ENCODE measurements at regions not wholly inside any gene's neighbourhood (a gene's known extent, or its start where the extent isn't known, plus 50 kb on each side); places are given as distances from the start of the nearest gene placed in this dataset.

GRCh38 chr21:41623945-41624344, 116.0 kb upstream of the TMPRSS2 start:
- peaks cover 6% of the 10 kb centered on the region for H3K4me1 Mint-ChIP-seq
- DNase-seq: no peak
- no peaks in the 10 kb centered on the region for H3K9me3 Mint-ChIP-seq (ENCODE audit: low read depth)
- POLR2A ChIA-PET: no interaction called here
- no peak for ATAC-seq
- CTCF ChIA-PET: interaction anchor here (0.6 kb wide), 1 partner anchor 336 kb away, joined by 3 read pairs; no protein-coding TSS in a partner anchor
- intact Hi-C loops (cut with DNase I, micrococcal nuclease): no loop called here
- H3K4me3 Mint-ChIP-seq: no peak overlapping the region
- H3K27me3 Mint-ChIP-seq: peaks cover 21% of the 10 kb centered on the region
- no peaks in the 10 kb centered on the region for H3K36me3 Mint-ChIP-seq (ENCODE audit: low read depth)
- no peak overlapping the region for H3K27ac Mint-ChIP-seq

GRCh38 chr21:41622831-41623548, 115.0 kb upstream of the TMPRSS2 start:
- H3K4me1 Mint-ChIP-seq: peaks cover 6% of the 10 kb centered on the region
- H3K27me3 Mint-ChIP-seq: peaks cover 21% of the 10 kb centered on the region
- H3K9me3 Mint-ChIP-seq (ENCODE audit: low read depth): no peaks in the 10 kb centered on the region
- intact Hi-C loops (cut with DNase I, micrococcal nuclease): no loop called here
- H3K36me3 Mint-ChIP-seq (ENCODE audit: low read depth): no peaks in the 10 kb centered on the region
- H3K27ac Mint-ChIP-seq: no peak overlapping the region
- no peak overlapping the region for H3K4me3 Mint-ChIP-seq
- ATAC-seq (peak; percentile 95), DNase-seq (peak; percentile 78)
- ChIA-PET CTCF (interaction anchor here (0.6 kb wide), 1 partner anchor 253 kb away, joined by 3 read pairs; no protein-coding TSS in a partner anchor), POLR2A (interaction anchor here (0.7 kb wide), 1 partner anchor 9 kb away, joined by 4 read pairs; no protein-coding TSS in a partner anchor)

GRCh38 chr21:41622201-41622600, 114.2 kb upstream of the TMPRSS2 start:
- ATAC-seq: no peak
- DNase-seq: no peak
- intact Hi-C loops (cut with DNase I, micrococcal nuclease): no loop called here
- POLR2A ChIA-PET: no interaction called here
- Mint-ChIP-seq H3K4me3 (no peak overlapping the region), H3K4me1 (peaks cover 6% of the 10 kb centered on the region), H3K27me3 (peaks cover 21% of the 10 kb centered on the region), H3K9me3 (ENCODE audit: low read depth) (no peaks in the 10 kb centered on the region), H3K36me3 (ENCODE audit: low read depth) (no peaks in the 10 kb centered on the region), H3K27ac (no peak overlapping the region)
- CTCF ChIA-PET: interaction anchor here (1.0 kb wide), 1 partner anchor 9 kb away, joined by 3 read pairs; no protein-coding TSS in a partner anchor

- ChIA-PET CTCF (interaction anchor here (1.0 kb wide), 1 partner anchor 9 kb away, joined by 3 read pairs; no protein-coding TSS in a partner anchor), POLR2A (no interaction called here)
- Mint-ChIP-seq H3K4me3 (no peak overlapping the region), H3K27me3 (peaks cover 21% of the 10 kb centered on the region), H3K27ac (no peak overlapping the region), H3K9me3 (ENCODE audit: low read depth) (no peaks in the 10 kb centered on the region), H3K4me1 (peaks cover 6% of the 10 kb centered on the region), H3K36me3 (ENCODE audit: low read depth) (no peaks in the 10 kb centered on the region)
- intact Hi-C loops (cut with DNase I, micrococcal nuclease): no loop called here
- ATAC-seq: no peak
- DNase-seq: no peak
Observed at GRCh38 chr21:41621513-41621912, 113.6 kb upstream of the TMPRSS2 start.

- ATAC-seq (no peak), DNase-seq (no peak)
- intact Hi-C loops (cut with DNase I, micrococcal nuclease): no loop called here
- H3K27me3 Mint-ChIP-seq: peaks cover 21% of the 10 kb centered on the region
- H3K9me3 Mint-ChIP-seq (ENCODE audit: low read depth): no peaks in the 10 kb centered on the region
- POLR2A ChIA-PET: no interaction called here
- no peaks in the 10 kb centered on the region for H3K36me3 Mint-ChIP-seq (ENCODE audit: low read depth)
- CTCF ChIA-PET: interaction anchor here (0.6 kb wide), 1 partner anchor 599 kb away, joined by 3 read pairs; no protein-coding TSS in a partner anchor
- H3K27ac Mint-ChIP-seq: no peak overlapping the region
- peaks cover 6% of the 10 kb centered on the region for H3K4me1 Mint-ChIP-seq
- H3K4me3 Mint-ChIP-seq: no peak overlapping the region
Observed at GRCh38 chr21:41620982-41621381, 113.0 kb upstream of the TMPRSS2 start.

- H3K9me3 Mint-ChIP-seq (ENCODE audit: low read depth): no peaks in the 10 kb centered on the region
- ATAC-seq: no peak
- H3K36me3 Mint-ChIP-seq (ENCODE audit: low read depth): no peaks in the 10 kb centered on the region
- H3K27ac Mint-ChIP-seq: no peak overlapping the region
- POLR2A ChIA-PET: no interaction called here
- peaks cover 19% of the 10 kb centered on the region for H3K27me3 Mint-ChIP-seq
- CTCF ChIA-PET: interaction anchor here (0.6 kb wide), 1 partner anchor 600 kb away, joined by 3 read pairs; no protein-coding TSS in a partner anchor
- H3K4me3 Mint-ChIP-seq: no peak overlapping the region
- intact Hi-C loops (cut with DNase I, micrococcal nuclease): no loop called here
- peaks cover 6% of the 10 kb centered on the region for H3K4me1 Mint-ChIP-seq
- DNase-seq: no peak
Observed at GRCh38 chr21:41620541-41620940, 112.6 kb upstream of the TMPRSS2 start.

GRCh38 chr21:41616031-41616591, 108.2 kb upstream of the TMPRSS2 start:
- H3K27ac Mint-ChIP-seq: no peak overlapping the region
- ATAC-seq: no peak
- no peaks in the 10 kb centered on the region for H3K9me3 Mint-ChIP-seq (ENCODE audit: low read depth)
- CTCF ChIA-PET: interaction anchor here (0.6 to 0.9 kb wide), 3 partner anchors 152 to 284 kb away, joined by 3 read pairs; no protein-coding TSS in a partner anchor
- H3K27me3 Mint-ChIP-seq: peaks cover 7% of the 10 kb centered on the region
- no peak for DNase-seq
- POLR2A ChIA-PET: no interaction called here
- H3K4me1 Mint-ChIP-seq: no peaks in the 10 kb centered on the region
- H3K4me3 Mint-ChIP-seq: no peak overlapping the region
- no peaks in the 10 kb centered on the region for H3K36me3 Mint-ChIP-seq (ENCODE audit: low read depth)
- intact Hi-C loops (cut with DNase I, micrococcal nuclease): no loop called here

GRCh38 chr21:41615613-41616012, 107.7 kb upstream of the TMPRSS2 start:
- ChIA-PET CTCF (interaction anchor here (0.9 to 1.2 kb wide), 2 partner anchors 161 to 201 kb away, joined by 3 to 4 read pairs; no protein-coding TSS in a partner anchor), POLR2A (no interaction called here)
- DNase-seq: no peak
- ATAC-seq: no peak
- no peaks in the 10 kb centered on the region for H3K4me1 Mint-ChIP-seq
- H3K27me3 Mint-ChIP-seq: peaks cover 4% of the 10 kb centered on the region
- no peaks in the 10 kb centered on the region for H3K36me3 Mint-ChIP-seq (ENCODE audit: low read depth)
- H3K4me3 Mint-ChIP-seq: no peak overlapping the region
- intact Hi-C loops (cut with DNase I, micrococcal nuclease): no loop called here
- no peak overlapping the region for H3K27ac Mint-ChIP-seq
- H3K9me3 Mint-ChIP-seq (ENCODE audit: low read depth): no peaks in the 10 kb centered on the region

- ATAC-seq (no peak), DNase-seq (no peak)
- Mint-ChIP-seq H3K36me3 (ENCODE audit: low read depth) (no peaks in the 10 kb centered on the region), H3K27me3 (peaks cover 11% of the 10 kb centered on the region), H3K9me3 (ENCODE audit: low read depth) (no peaks in the 10 kb centered on the region), H3K27ac (no peak overlapping the region), H3K4me1 (no peaks in the 10 kb centered on the region), H3K4me3 (no peak overlapping the region)
- ChIA-PET POLR2A (interaction anchor here (0.6 kb wide), 1 partner anchor 94 kb away, joined by 3 read pairs; no protein-coding TSS in a partner anchor), CTCF (interaction anchor here (0.6 to 1.2 kb wide), 2 partner anchors 145 to 162 kb away, joined by 3 to 4 read pairs; no protein-coding TSS in a partner anchor)
- intact Hi-C loops (cut with DNase I, micrococcal nuclease): loop anchor here in 1 of 2 experiments (5.0 kb wide), 1 partner anchor 332 kb away; no protein-coding TSS in a partner anchor
Observed at GRCh38 chr21:41614511-41614910, 106.6 kb upstream of the TMPRSS2 start.

- intact Hi-C loops (cut with DNase I, micrococcal nuclease): loop anchor here (1.0 to 5.0 kb wide), 3 partner anchors 165 to 503 kb away; no protein-coding TSS in a partner anchor
- CTCF ChIA-PET: interaction anchor here (0.7 to 1.3 kb wide), 4 partner anchors 8 to 504 kb away, joined by 3 read pairs; no protein-coding TSS in a partner anchor
Observed at GRCh38 chr21:41613533-41613909, 105.6 kb upstream of the TMPRSS2 start.

GRCh38 chr21:41612674-41613532, 104.9 kb upstream of the TMPRSS2 start:
- H3K27ac Mint-ChIP-seq: no peak overlapping the region
- no peaks in the 10 kb centered on the region for H3K9me3 Mint-ChIP-seq (ENCODE audit: low read depth)
- H3K4me3 Mint-ChIP-seq: no peak overlapping the region
- ATAC-seq (peak; percentile 74), DNase-seq (peak; percentile 60)
- ChIA-PET POLR2A (no interaction called here), CTCF (interaction anchor here (0.6 to 1.3 kb wide), 9 partner anchors 9 to 535 kb away, joined by 3 to 9 read pairs (median 3); no protein-coding TSS in a partner anchor)
- H3K27me3 Mint-ChIP-seq: peaks cover 11% of the 10 kb centered on the region
- intact Hi-C loops (cut with DNase I, micrococcal nuclease): loop anchor here (1.0 to 5.0 kb wide), 5 partner anchors 165 to 504 kb away; no protein-coding TSS in a partner anchor
- H3K4me1 Mint-ChIP-seq: no peaks in the 10 kb centered on the region
- no peaks in the 10 kb centered on the region for H3K36me3 Mint-ChIP-seq (ENCODE audit: low read depth)

More at GRCh38 chr21:41613533-41613909, 105.6 kb upstream of the TMPRSS2 start:
- no peaks in the 10 kb centered on the region for H3K4me1 Mint-ChIP-seq
- ATAC-seq (no peak), DNase-seq (no peak)
- H3K27ac Mint-ChIP-seq: no peak overlapping the region
- POLR2A ChIA-PET: no interaction called here
- H3K36me3 Mint-ChIP-seq (ENCODE audit: low read depth): no peaks in the 10 kb centered on the region
- no peak overlapping the region for H3K4me3 Mint-ChIP-seq
- H3K27me3 Mint-ChIP-seq: peaks cover 11% of the 10 kb centered on the region
- no peaks in the 10 kb centered on the region for H3K9me3 Mint-ChIP-seq (ENCODE audit: low read depth)
